ENCODE measurements at regions not wholly inside any gene's neighbourhood (a gene's known extent, or its start where the extent isn't known, plus 50 kb on each side); places are given as distances from the start of the nearest gene placed in this dataset.
"Not testable (repeated sequence)": the region's sequence is repeated elsewhere in the genome, so short reads cannot be mapped to it uniquely, and the experiment has no call there.

DNA sequence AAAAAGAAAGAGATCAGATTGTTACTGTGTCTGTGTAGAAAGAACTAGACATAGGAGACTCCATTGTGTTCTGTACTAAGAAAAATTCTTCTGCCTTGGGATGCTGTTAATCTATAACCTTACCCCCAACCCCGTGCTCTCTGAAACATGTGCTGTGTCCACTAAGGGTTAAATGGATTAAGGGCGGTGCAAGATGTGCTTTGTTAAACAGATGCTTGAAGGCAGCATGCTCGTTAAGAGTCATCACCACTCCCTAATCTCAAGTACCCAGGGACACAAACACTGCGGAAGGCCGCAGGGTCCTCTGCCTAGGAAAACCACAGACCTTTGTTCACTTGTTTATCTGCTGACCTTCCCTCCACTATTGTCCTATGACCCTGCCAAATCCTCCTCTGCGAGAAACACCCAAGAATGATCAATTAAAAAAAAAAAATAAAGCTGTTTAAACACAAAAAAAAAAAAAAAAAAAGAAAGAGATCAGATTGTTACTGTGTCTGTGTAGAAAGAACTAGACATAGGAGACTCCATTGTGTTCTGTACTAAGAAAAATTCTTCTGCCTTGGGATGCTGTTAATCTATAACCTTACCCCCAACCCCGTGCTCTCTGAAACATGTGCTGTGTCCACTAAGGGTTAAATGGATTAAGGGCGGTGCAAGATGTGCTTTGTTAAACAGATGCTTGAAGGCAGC is 58.6 kb downstream of the ANXA2R start:
- not testable (repeated sequence) for TF ChIP-seq POLR2AphosphoS5, CTCF, EP300 (IDR thresholded peaks at IDR 0.05)
